Body of pancreas (tissue), 4 donors: ENCODE measurements at regions not wholly inside any gene's neighbourhood (a gene's known extent, or its start where the extent isn't known, plus 50 kb on each side); places are given as distances from the start of the nearest gene placed in this dataset.

Source experiments
- ATAC-seq: fragments of 150-250 bp; one replicate; pipeline ENCODE4 v1.9.1; 2016
- DNase-seq, 4 donors: peaks; one replicate each; pipeline ENCODE4 v3.0.0-alpha.2; 2019
- H3K27ac ChIP-seq, 4 donors: fragments of 200-600 bp; sonication (generic); 1 replicate in 3 of 4; 2 replicates in 1 of 4; pipeline versions ENCODE4 v1.5.1 to v1.6.1; 2016 to 2019; ENCODE audit warnings: mild to moderate bottlenecking in 1 of 4, mixed read lengths in 1 of 4, moderate library complexity in 1 of 4
- H3K27me3 ChIP-seq, 2 donors: fragments of 200-600 bp; sonication (generic); one replicate each; pipeline ENCODE4 v1.6.0; 2016; ENCODE audit warnings: mild to moderate bottlenecking in 1 of 2
- H3K36me3 ChIP-seq, 2 donors: fragments of 200-600 bp; sonication (generic); replicated peaks in 1 of 2; 2 replicates each; pipeline ENCODE4 v1.5.1; 2016; ENCODE audit warnings: low read depth in 2 of 2; ENCODE audit not compliant: insufficient read depth in 1 of 2
- H3K4me1 ChIP-seq: fragments of 200-600 bp; sonication (generic); one replicate; pipeline ENCODE4 v1.6.0; 2016
- H3K4me3 ChIP-seq, 2 donors: fragments of 200-600 bp; sonication (generic); 1 replicate in 1 of 2; 2 replicates in 1 of 2; pipeline ENCODE4 v1.5.1; 2016 to 2019
- H3K9me3 ChIP-seq, 3 donors: fragments of 200-600 bp; sonication (generic); 1 replicate in 2 of 3; 2 replicates in 1 of 3; pipeline ENCODE4 v1.5.1; 2016
- POLR2A ChIP-seq, 3 donors: fragments of 450-650 bp; IDR thresholded peaks; one replicate each; pipeline ENCODE4 v1.6.1; 2016; ENCODE audit warnings: antibody characterized with exemption in 3 of 3, mild to moderate bottlenecking in 2 of 3
- WGBS, 2 donors: methylation state at CpG; one replicate each; pipeline ENCODE4 v1.1.5; 2017; 5-methylcytosine and 5-hydroxymethylcytosine counted together
- intact Hi-C: fragments of 100-400 bp; cut with DNase I; formaldehyde crosslinking; loops from one replicate; pipeline ENCODE4 v1.15.1; 2023
- TF ChIP-seq, protein P1 (sequence below), 7 experiments: fragments of 450-650 bp in 4 of 7; fragments of 200-600 bp in 3 of 7; sonication (generic) in 3 of 7; IDR thresholded peaks; one replicate each; pipeline ENCODE4 v1.5.1; 2016 to 2019; ENCODE audit warnings: antibody characterized with exemption in 7 of 7

DNA sequence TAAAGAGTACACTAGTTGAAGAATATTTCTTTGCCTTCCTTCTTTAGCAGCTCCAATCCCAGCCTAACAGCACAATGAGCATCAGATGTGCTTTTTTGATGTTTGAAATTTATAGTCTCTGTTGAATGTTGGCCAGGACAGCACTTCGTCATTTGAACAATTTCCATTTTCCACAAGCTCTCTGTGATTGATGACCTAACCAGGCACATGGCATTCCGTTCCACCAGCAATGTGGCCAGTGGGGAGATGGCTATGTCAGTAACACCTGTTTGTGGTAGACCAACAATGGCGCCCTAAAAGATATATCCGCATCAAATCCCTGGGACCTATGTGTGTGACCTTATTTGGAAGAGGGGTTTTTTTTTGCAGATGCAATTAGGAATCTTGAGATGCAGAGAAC is 66.8 kb downstream of the PALM2AKAP2 start:
- no peaks in the 10 kb centered on the region for H3K36me3 ChIP-seq
- TF ChIP-seq, protein P1, sequence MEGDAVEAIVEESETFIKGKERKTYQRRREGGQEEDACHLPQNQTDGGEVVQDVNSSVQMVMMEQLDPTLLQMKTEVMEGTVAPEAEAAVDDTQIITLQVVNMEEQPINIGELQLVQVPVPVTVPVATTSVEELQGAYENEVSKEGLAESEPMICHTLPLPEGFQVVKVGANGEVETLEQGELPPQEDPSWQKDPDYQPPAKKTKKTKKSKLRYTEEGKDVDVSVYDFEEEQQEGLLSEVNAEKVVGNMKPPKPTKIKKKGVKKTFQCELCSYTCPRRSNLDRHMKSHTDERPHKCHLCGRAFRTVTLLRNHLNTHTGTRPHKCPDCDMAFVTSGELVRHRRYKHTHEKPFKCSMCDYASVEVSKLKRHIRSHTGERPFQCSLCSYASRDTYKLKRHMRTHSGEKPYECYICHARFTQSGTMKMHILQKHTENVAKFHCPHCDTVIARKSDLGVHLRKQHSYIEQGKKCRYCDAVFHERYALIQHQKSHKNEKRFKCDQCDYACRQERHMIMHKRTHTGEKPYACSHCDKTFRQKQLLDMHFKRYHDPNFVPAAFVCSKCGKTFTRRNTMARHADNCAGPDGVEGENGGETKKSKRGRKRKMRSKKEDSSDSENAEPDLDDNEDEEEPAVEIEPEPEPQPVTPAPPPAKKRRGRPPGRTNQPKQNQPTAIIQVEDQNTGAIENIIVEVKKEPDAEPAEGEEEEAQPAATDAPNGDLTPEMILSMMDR (IDR thresholded peaks at IDR 0.05) = no peak
- no peak for TF ChIP-seq POLR2A (IDR thresholded peaks at IDR 0.05)
- DNase-seq (no peak), ATAC-seq (no peak)
- intact Hi-C loops = no loop called here
- H3K9me3 ChIP-seq = no peaks in the 10 kb centered on the region
- no peak overlapping the region for H3K27ac ChIP-seq
- 76 to 82% methylated on average over 4 of the region's 4 CpGs for WGBS, 2 donors
- H3K4me3 ChIP-seq = no peak overlapping the region
- no peaks in the 10 kb centered on the region for H3K4me1 ChIP-seq
- no peaks in the 10 kb centered on the region for H3K27me3 ChIP-seq

DNA sequence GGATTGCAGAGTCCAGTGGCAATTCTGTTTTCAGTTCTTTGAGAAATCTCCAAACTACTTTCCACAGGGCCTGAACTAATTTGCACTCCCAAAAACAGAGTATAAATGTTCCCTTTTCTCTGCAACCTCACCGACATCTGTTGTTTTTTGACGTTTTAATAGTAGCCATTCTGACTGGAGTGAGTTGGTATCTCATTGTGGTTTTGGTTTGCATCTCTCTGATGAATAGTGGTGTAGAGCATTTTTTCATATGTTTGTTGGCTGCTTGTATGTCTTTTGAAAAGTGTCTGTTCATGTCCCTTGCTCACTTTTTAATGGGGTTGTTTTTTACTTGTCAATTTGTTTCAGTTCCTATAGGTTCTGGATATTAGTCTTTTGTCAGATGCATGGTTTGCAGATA is 72.6 kb downstream of the PALM2AKAP2 start:
- intact Hi-C loops = no loop called here
- H3K27me3 ChIP-seq = no peaks in the 10 kb centered on the region
- no peaks in the 10 kb centered on the region for H3K9me3 ChIP-seq
- no peak for TF ChIP-seq POLR2A (IDR thresholded peaks at IDR 0.05)
- TF ChIP-seq, protein P1 (IDR thresholded peaks at IDR 0.05) = no peak
- H3K27ac ChIP-seq = no peak overlapping the region
- H3K4me3 ChIP-seq = no peak overlapping the region
- H3K4me1 ChIP-seq = no peaks in the 10 kb centered on the region
- DNase-seq (no peak), ATAC-seq (no peak)
- 68 to 76% methylated on average over 2 of the region's 2 CpGs for WGBS, 2 donors
- no peaks in the 10 kb centered on the region for H3K36me3 ChIP-seq

DNA sequence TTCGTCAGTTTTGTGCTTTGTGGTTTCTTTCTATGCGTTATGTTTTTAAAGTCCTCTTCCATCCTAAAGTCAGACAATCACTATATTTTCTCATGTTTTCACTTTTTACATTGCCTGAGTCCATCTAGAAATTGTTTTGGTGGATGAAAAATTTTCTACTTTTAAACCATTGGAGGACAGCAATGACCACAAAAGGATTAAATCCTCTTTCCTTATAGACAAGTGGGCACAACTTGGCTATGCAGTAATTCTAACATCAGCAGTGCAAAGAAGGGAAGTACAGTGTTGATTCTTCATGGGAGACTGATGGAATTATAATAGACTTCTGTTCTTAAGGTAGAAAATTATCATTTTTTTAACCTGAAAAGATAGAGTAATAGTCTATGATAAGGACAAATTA is 75.5 kb downstream of the PALM2AKAP2 start:
- ATAC-seq = no peak
- Histone ChIP-seq H3K4me1 (no peaks in the 10 kb centered on the region), H3K27me3 (no peaks in the 10 kb centered on the region), H3K36me3 (no peaks in the 10 kb centered on the region), H3K4me3 (no peak overlapping the region), H3K9me3 (no peaks in the 10 kb centered on the region), H3K27ac (no peak overlapping the region)
- 78 to 89% methylated on average over 2 of the region's 2 CpGs for WGBS, 2 donors
- intact Hi-C loops = no loop called here
- DNase-seq = no peak
- TF ChIP-seq, protein P1 (IDR thresholded peaks at IDR 0.05) = no peak
- no peak for TF ChIP-seq POLR2A (IDR thresholded peaks at IDR 0.05)

DNA sequence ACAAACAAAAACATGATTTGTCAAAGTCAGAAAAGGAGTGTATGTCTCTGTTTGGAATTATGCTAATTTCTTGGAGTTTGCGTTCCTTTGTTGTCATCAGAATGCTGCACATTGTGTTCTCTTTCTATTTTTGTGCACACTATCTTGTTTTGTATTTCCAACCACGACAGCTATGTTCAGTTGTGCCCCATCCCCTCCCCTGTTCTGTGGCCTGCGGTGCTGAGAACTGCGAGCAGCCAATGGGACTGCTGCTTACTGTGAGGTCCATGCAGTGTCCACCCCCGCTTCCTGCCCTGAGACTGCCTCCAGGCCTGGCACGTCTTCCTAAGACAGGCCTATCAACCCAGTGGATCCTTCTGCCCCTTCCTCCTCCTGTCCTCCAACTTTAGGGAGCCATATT is 76.8 kb downstream of the PALM2AKAP2 start:
- DNase-seq (peak in 1 of 4 donors; percentile 6), ATAC-seq (no peak)
- WGBS, 2 donors = 62 to 71% methylated on average over 6 of the region's 6 CpGs
- Histone ChIP-seq H3K4me1 (no peaks in the 10 kb centered on the region), H3K4me3 (no peak overlapping the region), H3K9me3 (no peaks in the 10 kb centered on the region), H3K27ac (no peak overlapping the region), H3K36me3 (no peaks in the 10 kb centered on the region), H3K27me3 (no peaks in the 10 kb centered on the region)
- intact Hi-C loops = no loop called here
- TF ChIP-seq, protein P1 (IDR thresholded peaks at IDR 0.05) = no peak
- TF ChIP-seq POLR2A (IDR thresholded peaks at IDR 0.05) = no peak

DNA sequence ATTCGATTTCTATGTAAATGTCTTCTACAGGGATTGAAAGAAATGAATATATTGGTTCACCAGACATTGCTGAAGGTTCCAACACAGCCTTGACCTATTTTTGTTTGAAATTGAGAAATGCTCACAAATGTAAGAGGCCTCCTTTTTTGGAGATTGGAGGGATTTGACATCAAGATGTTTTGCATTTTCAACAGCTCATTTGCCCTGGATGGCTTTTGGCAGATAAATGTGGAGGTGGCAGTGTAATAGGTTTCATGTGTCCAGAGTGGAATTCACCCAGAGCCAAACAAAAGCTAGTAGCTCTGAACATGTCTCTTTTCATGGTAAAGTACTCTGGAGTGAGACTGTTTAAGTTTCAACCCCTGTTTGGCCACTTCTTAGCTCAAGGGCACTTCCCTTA is 77.3 kb downstream of the PALM2AKAP2 start:
- no peak overlapping the region for H3K4me3 ChIP-seq
- no peaks in the 10 kb centered on the region for H3K36me3 ChIP-seq
- DNase-seq (no peak), ATAC-seq (no peak)
- intact Hi-C loops = no loop called here
- no peaks in the 10 kb centered on the region for H3K9me3 ChIP-seq
- 46 to 57% methylated on average over 1 of the region's 1 CpG for WGBS, 2 donors
- H3K27ac ChIP-seq = no peak overlapping the region
- no peaks in the 10 kb centered on the region for H3K4me1 ChIP-seq
- no peak for TF ChIP-seq POLR2A (IDR thresholded peaks at IDR 0.05)
- TF ChIP-seq, protein P1 (IDR thresholded peaks at IDR 0.05) = no peak
- H3K27me3 ChIP-seq = no peaks in the 10 kb centered on the region
